SU-DHL-6 (cell line): ENCODE measurements at regions not wholly inside any gene's neighbourhood (a gene's known extent, or its start where the extent isn't known, plus 50 kb on each side); places are given as distances from the start of the nearest gene placed in this dataset.

Source experiments
- H2AFZ ChIP-seq: fragments of 200-600 bp; sonication (generic); 2 replicates; pipeline ENCODE4 v1.6.1; 2014; ENCODE audit warnings: low read depth, mild to moderate bottlenecking, moderate library complexity, mixed read lengths, antibody characterized with exemption, low read length; ENCODE audit not compliant: severe bottlenecking
- H3F3A ChIP-seq: fragments of 200-600 bp; shearing (Covaris generic); 2 replicates; pipeline ENCODE4 v1.6.0; 2016; ENCODE audit warnings: antibody characterized with exemption, mild to moderate bottlenecking; ENCODE audit not compliant: insufficient read depth
- H3K27ac ChIP-seq: fragments of 200-600 bp; sonication (generic); 2 replicates; pipeline ENCODE4 v1.5.1; 2016; ENCODE audit warnings: low read depth, mild to moderate bottlenecking, low read length, moderate library complexity, mixed read lengths
- H3K27me3 ChIP-seq: fragments of 200-600 bp; sonication (generic), shearing (Covaris generic); 2 replicates; pipeline ENCODE4 v1.6.0; 2014; ENCODE audit warnings: mild to moderate bottlenecking, low read length
- H3K36me3 ChIP-seq: fragments of 200-600 bp; sonication (generic); 2 replicates; pipeline ENCODE4 v1.6.1; 2014; ENCODE audit warnings: mild to moderate bottlenecking, low read length, mixed read lengths
- H3K4me2 ChIP-seq: fragments of 300-600, 200-600 bp; shearing (Covaris generic), sonication (generic); 2 replicates; pipeline ENCODE4 v1.6.0; 2014; ENCODE audit warnings: low read length, low read depth, mild to moderate bottlenecking; ENCODE audit not compliant: poor library complexity, severe bottlenecking
- H3K4me3 ChIP-seq: fragments of 200-600 bp; sonication (generic); 2 replicates; pipeline ENCODE4 v1.5.1; 2014; ENCODE audit warnings: antibody characterized with exemption, low read length, mild to moderate bottlenecking, mixed read lengths; ENCODE audit not compliant: insufficient read depth, poor library complexity, severe bottlenecking
- H3K79me2 ChIP-seq: fragments of 200-600 bp; sonication (generic); 2 replicates; pipeline ENCODE4 v1.6.1; 2014; ENCODE audit warnings: mild to moderate bottlenecking, low read length, moderate library complexity; ENCODE audit not compliant: insufficient read depth
- H3K9ac ChIP-seq: fragments of 200-600 bp; sonication (generic); 2 replicates; pipeline ENCODE4 v1.7.0; 2014; ENCODE audit warnings: mild to moderate bottlenecking, low read length
- H3K9me2 ChIP-seq: fragments of 200-600 bp; sonication (generic); replicated peaks from 2 replicates; pipeline ENCODE4 v1.6.1; 2014; ENCODE audit warnings: low read length; ENCODE audit not compliant: insufficient read depth
- H3K9me3 ChIP-seq: fragments of 200-600 bp; sonication (generic); 2 replicates; pipeline ENCODE4 v1.6.1; 2014; ENCODE audit warnings: low read length, mixed read lengths; ENCODE audit not compliant: insufficient read depth
- H4K20me1 ChIP-seq: fragments of 200-600 bp; sonication (generic); 2 replicates; pipeline ENCODE4 v1.6.1; 2014; ENCODE audit warnings: low read depth, mild to moderate bottlenecking, antibody characterized with exemption, low read length, moderate library complexity, mixed read lengths
- CTCF ChIP-seq: fragments of 200-600 bp; sonication (generic); IDR thresholded peaks from one replicate; pipeline ENCODE4 v1.5.1; 2017; ENCODE audit warnings: antibody characterized with exemption, mild to moderate bottlenecking, low read length, moderate library complexity; ENCODE audit not compliant: insufficient read depth, poor library complexity, severe bottlenecking
- EZH2phosphoT487 ChIP-seq: fragments of 200-600 bp; sonication (generic), shearing (Covaris generic); conservative IDR thresholded peaks from 2 replicates; pipeline ENCODE4 v1.6.1; 2018; ENCODE audit warnings: mild to moderate bottlenecking, antibody characterized with exemption, low read length, moderate library complexity, mixed read lengths

DNA sequence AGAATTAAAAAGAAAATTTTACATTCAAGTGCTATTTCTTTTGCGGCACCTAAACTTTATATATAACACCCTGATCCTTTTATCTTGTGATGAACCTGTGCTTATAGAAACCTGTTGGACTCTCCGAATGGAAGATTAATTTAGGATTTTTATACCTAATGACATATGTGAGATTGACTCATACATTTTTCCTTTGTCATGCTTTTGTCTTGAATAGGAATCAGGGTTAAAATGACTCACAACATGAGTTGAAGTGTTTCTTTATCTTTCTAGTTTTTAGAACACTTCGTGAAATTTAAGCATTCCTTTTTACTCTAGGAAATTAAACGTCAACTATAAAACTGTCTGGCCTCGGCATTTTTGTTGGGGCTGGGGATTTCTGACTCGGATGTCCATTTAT lies 378.9 kb downstream of the PCDH20 start:
- no peak for TF ChIP-seq EZH2phosphoT487
- no peak for TF ChIP-seq CTCF
- H3K79me2 ChIP-seq, result no peaks in the 10 kb centered on the region
- no peaks in the 10 kb centered on the region for H3F3A ChIP-seq
- H3K9ac ChIP-seq, result no peak overlapping the region
- no peak overlapping the region for H3K27ac ChIP-seq
- H3K4me2 ChIP-seq, result no peak overlapping the region
- no peak overlapping the region for H2AFZ ChIP-seq
- no peaks in the 10 kb centered on the region for H3K27me3 ChIP-seq
- H3K4me3 ChIP-seq, result no peak overlapping the region
- H4K20me1 ChIP-seq, result no peaks in the 10 kb centered on the region
- no peaks in the 10 kb centered on the region for H3K9me3 ChIP-seq
- no peaks in the 10 kb centered on the region for H3K9me2 ChIP-seq
- no peaks in the 10 kb centered on the region for H3K36me3 ChIP-seq

GRCh38 chr13:61030445-61030844 lies 385.2 kb downstream of the PCDH20 start:
- no peak overlapping the region for H3K9ac ChIP-seq
- H3K27me3 ChIP-seq, result no peaks in the 10 kb centered on the region
- no peaks in the 10 kb centered on the region for H3K36me3 ChIP-seq
- H3K4me2 ChIP-seq, result no peak overlapping the region
- no peaks in the 10 kb centered on the region for H3K79me2 ChIP-seq
- H3K27ac ChIP-seq, result no peak overlapping the region
- H3K4me3 ChIP-seq, result no peak overlapping the region
- H2AFZ ChIP-seq, result no peak overlapping the region
- TF ChIP-seq CTCF (no peak), EZH2phosphoT487 (no peak)
- no peaks in the 10 kb centered on the region for H3K9me2 ChIP-seq
- H4K20me1 ChIP-seq, result no peaks in the 10 kb centered on the region
- no peaks in the 10 kb centered on the region for H3F3A ChIP-seq
- H3K9me3 ChIP-seq, result no peaks in the 10 kb centered on the region

GRCh38 chr13:61029064-61029463 lies 386.6 kb downstream of the PCDH20 start:
- H3K4me3 ChIP-seq, result no peak overlapping the region
- H4K20me1 ChIP-seq, result no peaks in the 10 kb centered on the region
- TF ChIP-seq CTCF, result no peak
- TF ChIP-seq EZH2phosphoT487, result no peak
- no peak overlapping the region for H3K27ac ChIP-seq
- no peak overlapping the region for H2AFZ ChIP-seq
- H3K4me2 ChIP-seq, result no peak overlapping the region
- no peaks in the 10 kb centered on the region for H3K9me2 ChIP-seq
- H3K9ac ChIP-seq, result no peak overlapping the region
- H3K9me3 ChIP-seq, result no peaks in the 10 kb centered on the region
- no peaks in the 10 kb centered on the region for H3K27me3 ChIP-seq
- H3F3A ChIP-seq, result no peaks in the 10 kb centered on the region
- H3K36me3 ChIP-seq, result no peaks in the 10 kb centered on the region
- no peaks in the 10 kb centered on the region for H3K79me2 ChIP-seq

DNA sequence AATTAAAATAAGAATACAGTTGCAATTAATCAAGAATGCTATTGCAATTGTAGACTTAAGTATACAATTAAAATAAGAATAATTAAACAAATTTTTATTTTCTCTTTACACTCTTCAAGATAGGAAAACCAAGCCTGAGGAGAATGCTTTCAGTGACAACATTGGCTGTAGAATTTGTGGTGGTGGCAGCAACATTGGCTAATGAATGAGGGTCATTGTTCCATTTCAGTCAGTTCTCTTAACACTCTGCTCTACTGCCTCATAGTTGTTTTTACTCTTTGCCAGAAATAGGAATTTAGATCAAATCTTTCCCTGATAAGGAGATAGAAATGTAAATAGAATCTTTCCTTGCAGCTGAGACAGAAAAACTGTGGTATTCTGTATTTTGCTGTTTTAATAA lies 391.6 kb downstream of the PCDH20 start:
- Histone ChIP-seq H3F3A (no peaks in the 10 kb centered on the region), H3K9me3 (no peaks in the 10 kb centered on the region), H3K27me3 (no peaks in the 10 kb centered on the region), H3K4me2 (no peak overlapping the region), H3K27ac (no peak overlapping the region), H3K4me3 (no peak overlapping the region), H2AFZ (no peak overlapping the region), H3K36me3 (no peaks in the 10 kb centered on the region), H3K9me2 (no peaks in the 10 kb centered on the region), H3K79me2 (no peaks in the 10 kb centered on the region), H4K20me1 (no peaks in the 10 kb centered on the region), H3K9ac (no peak overlapping the region)
- no peak for TF ChIP-seq EZH2phosphoT487
- no peak for TF ChIP-seq CTCF
